ENCODE measurements at regions not wholly inside any gene's neighbourhood (a gene's known extent, or its start where the extent isn't known, plus 50 kb on each side); places are given as distances from the start of the nearest gene placed in this dataset.

- no peak for DNase-seq (ENCODE audit: low read depth)
- TF ChIP-seq, protein P1, sequence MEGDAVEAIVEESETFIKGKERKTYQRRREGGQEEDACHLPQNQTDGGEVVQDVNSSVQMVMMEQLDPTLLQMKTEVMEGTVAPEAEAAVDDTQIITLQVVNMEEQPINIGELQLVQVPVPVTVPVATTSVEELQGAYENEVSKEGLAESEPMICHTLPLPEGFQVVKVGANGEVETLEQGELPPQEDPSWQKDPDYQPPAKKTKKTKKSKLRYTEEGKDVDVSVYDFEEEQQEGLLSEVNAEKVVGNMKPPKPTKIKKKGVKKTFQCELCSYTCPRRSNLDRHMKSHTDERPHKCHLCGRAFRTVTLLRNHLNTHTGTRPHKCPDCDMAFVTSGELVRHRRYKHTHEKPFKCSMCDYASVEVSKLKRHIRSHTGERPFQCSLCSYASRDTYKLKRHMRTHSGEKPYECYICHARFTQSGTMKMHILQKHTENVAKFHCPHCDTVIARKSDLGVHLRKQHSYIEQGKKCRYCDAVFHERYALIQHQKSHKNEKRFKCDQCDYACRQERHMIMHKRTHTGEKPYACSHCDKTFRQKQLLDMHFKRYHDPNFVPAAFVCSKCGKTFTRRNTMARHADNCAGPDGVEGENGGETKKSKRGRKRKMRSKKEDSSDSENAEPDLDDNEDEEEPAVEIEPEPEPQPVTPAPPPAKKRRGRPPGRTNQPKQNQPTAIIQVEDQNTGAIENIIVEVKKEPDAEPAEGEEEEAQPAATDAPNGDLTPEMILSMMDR (IDR thresholded peaks at IDR 0.05; ENCODE audit: insufficient read depth, low read length): no peak
- H3K4me3 ChIP-seq (ENCODE audit: low read depth, low read length): no peak overlapping the region
These were observed 298.3 kb downstream of the ARL4A start for GRCh38 chr7:12985752-12986151.

DNA sequence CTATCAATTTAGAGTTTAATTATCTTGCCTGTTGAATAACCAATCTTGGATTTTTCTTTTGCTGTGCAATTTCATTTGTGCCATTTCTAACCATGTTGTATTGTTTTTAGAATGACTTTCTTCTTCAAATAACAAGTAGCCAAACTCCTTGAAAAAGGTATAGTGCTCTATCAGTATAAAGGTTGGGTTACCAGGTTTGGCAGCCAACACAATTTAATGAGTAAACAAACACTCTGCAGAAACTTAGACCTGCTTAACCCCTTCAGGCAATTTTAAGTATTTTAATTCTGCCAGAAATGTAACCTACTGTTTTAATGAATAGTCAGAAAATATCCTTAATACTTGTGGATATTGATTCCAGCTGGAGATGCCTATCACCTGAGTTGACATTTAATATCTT is 299.8 kb downstream of the ARL4A start:
- no peak for DNase-seq (ENCODE audit: low read depth)
- H3K4me3 ChIP-seq (ENCODE audit: low read depth, low read length): no peak overlapping the region
- TF ChIP-seq, protein P1 (IDR thresholded peaks at IDR 0.05; ENCODE audit: insufficient read depth, low read length): no peak

DNA sequence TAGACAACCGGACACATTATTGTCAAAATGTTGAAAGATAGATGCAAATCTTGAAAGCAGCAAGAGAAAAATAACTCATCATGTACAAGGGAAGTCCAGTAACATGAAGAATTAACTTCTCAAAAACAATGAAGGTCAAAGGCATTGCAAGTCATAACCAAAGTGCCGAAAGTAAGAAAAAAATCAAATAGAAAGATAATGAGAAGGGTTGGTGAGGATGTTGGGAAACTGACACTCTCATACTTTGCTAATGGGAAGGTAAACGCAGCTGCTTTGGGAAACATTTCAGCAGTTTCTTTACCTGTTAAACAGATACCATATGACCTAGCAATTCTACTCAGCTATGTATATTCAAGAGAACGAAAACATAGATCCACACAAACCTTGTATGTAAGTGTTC is 303.0 kb downstream of the ARL4A start:
- TF ChIP-seq, protein P1 (IDR thresholded peaks at IDR 0.05; ENCODE audit: insufficient read depth, low read length): no peak
- DNase-seq (ENCODE audit: low read depth): no peak
- no peak overlapping the region for H3K4me3 ChIP-seq (ENCODE audit: low read depth, low read length)

DNA sequence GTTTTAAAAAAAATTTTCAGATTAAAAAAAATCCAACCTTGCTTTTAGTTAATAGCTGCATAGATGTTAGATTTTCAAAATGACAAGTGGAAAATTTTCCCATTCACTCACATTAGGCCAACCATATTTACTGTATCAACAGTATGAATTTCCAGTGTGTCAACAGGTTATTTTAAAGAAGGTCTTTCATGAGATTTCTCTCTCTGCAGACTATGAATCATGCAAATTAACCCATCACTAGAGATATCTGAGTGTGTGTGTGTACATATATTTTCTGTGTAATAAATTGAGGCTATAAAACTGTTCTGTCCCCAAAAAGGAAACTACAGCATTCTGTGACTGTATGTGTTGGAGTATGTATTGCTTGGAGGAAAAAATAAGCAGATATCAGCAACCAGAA is 305.6 kb downstream of the ARL4A start:
- TF ChIP-seq, protein P1 (IDR thresholded peaks at IDR 0.05; ENCODE audit: insufficient read depth, low read length): no peak

GRCh38 chr7:12995912-12996469 is 308.6 kb downstream of the ARL4A start:
- TF ChIP-seq, protein P1 (IDR thresholded peaks at IDR 0.05; ENCODE audit: insufficient read depth, low read length): no peak
- DNase-seq (ENCODE audit: low read depth): no peak
- H3K4me3 ChIP-seq (ENCODE audit: low read depth, low read length): no peak overlapping the region

More for the DNA sequence above, 305.6 kb downstream of the ARL4A start:
- DNase-seq (ENCODE audit: low read depth): no peak
- no peak overlapping the region for H3K4me3 ChIP-seq (ENCODE audit: low read depth, low read length)

- no peak overlapping the region for H3K4me3 ChIP-seq (ENCODE audit: low read depth, low read length)
- TF ChIP-seq, protein P1 (IDR thresholded peaks at IDR 0.05; ENCODE audit: insufficient read depth, low read length): no peak
- no peak for DNase-seq (ENCODE audit: low read depth)
These were observed 319.9 kb downstream of the ARL4A start for GRCh38 chr7:13007331-13007730.

GRCh38 chr7:13009517-13009916 is 322.1 kb downstream of the ARL4A start:
- DNase-seq (ENCODE audit: low read depth): no peak
- H3K4me3 ChIP-seq (ENCODE audit: low read depth, low read length): no peak overlapping the region
- TF ChIP-seq, protein P1 (IDR thresholded peaks at IDR 0.05; ENCODE audit: insufficient read depth, low read length): no peak
